H1 (cell line): ENCODE measurements at regions not wholly inside any gene's neighbourhood (a gene's known extent, or its start where the extent isn't known, plus 50 kb on each side); places are given as distances from the start of the nearest gene placed in this dataset.

Source experiments
- CTCF ChIA-PET: fragments of 300-600 bp; sonication (Branson Sonifier 250); formaldehyde crosslinking; loops from one replicate; lab custom pipeline; 2021; ENCODE audit not compliant: partially characterized antibody; lab: Charles Lee
- POLR2A ChIA-PET: fragments of 300-600 bp; sonication (Branson Sonifier 250); formaldehyde crosslinking; loops from one replicate; lab custom pipeline; 2021; ENCODE audit warnings: inconsistent platforms; ENCODE audit not compliant: partially characterized antibody; lab: Charles Lee
- DNase-seq, 2 experiments: peaks; one replicate each; pipeline versions ENCODE4 v3.0.0 to v3.0.0-alpha.2; 2010 to 2022; ENCODE audit warnings: low spot score in 2 of 2, low read depth in 1 of 2, mixed read lengths in 1 of 2
- FAIRE-seq: peaks from 2 replicates; lab custom pipeline; 2011; peaks lifted over from hg19 to GRCh38; lab: Jason Lieb, UNC
- H2AFZ ChIP-seq: 2 replicates; pipeline ENCODE4 v1.8.1; 2012; ENCODE audit warnings: low read length, inconsistent platforms
- H2AK5ac ChIP-seq: 2 replicates; pipeline ENCODE4 v1.6.1; 2013; ENCODE audit warnings: low read depth, low read length
- H2BK120ac ChIP-seq: replicated peaks from 2 replicates; pipeline ENCODE3; 2013; ENCODE audit warnings: low read depth, low read length, inconsistent platforms
- H2BK12ac ChIP-seq: 2 replicates; pipeline ENCODE4 v1.6.1; 2013; ENCODE audit warnings: low read depth, low read length
- H2BK15ac ChIP-seq: 2 replicates; pipeline ENCODE4 v1.6.1; 2013; ENCODE audit warnings: low read length
- H2BK20ac ChIP-seq: 2 replicates; pipeline ENCODE4 v1.6.1; 2013; ENCODE audit warnings: low read length
- H2BK5ac ChIP-seq: 2 replicates; pipeline ENCODE4 v1.6.1; 2013; ENCODE audit warnings: low read depth, low read length
- H3K14ac ChIP-seq: 2 replicates; pipeline ENCODE4 v1.6.1; 2013; ENCODE audit warnings: inconsistent platforms; ENCODE audit not compliant: insufficient read length
- H3K18ac ChIP-seq: 2 replicates; pipeline ENCODE4 v1.6.1; 2013; ENCODE audit warnings: low read length; ENCODE audit errors: extremely low read depth
- H3K23ac ChIP-seq: 2 replicates; pipeline ENCODE4 v1.6.1; 2013; ENCODE audit warnings: inconsistent platforms; ENCODE audit not compliant: insufficient read length
- H3K23me2 ChIP-seq: 2 replicates; pipeline ENCODE4 v1.6.1; 2013; ENCODE audit warnings: low read depth, low read length
- H3K27ac ChIP-seq: 2 replicates; pipeline ENCODE4 v1.6.1; 2011; ENCODE audit warnings: low read depth, low read length, inconsistent platforms
- H3K27me3 ChIP-seq, 4 experiments: replicated peaks in 1 of 4; 1 replicate in 1 of 4; 2 replicates in 3 of 4; pipeline versions ENCODE4 v1.6.1 to v1.8.1; 2011 to 2013; ENCODE audit warnings: low read length in 3 of 4, mild to moderate bottlenecking in 3 of 4, inconsistent platforms in 2 of 4, mixed read lengths in 2 of 4, moderate library complexity in 1 of 4; ENCODE audit not compliant: control insufficient read depth in 3 of 4, insufficient read depth in 3 of 4; ENCODE audit errors: extremely low read depth in 1 of 4
- H3K36me3 ChIP-seq, 4 experiments: 2 replicates each; pipeline versions ENCODE4 v1.6.1 to v1.8.1; 2011 to 2013; ENCODE audit warnings: mild to moderate bottlenecking in 4 of 4, low read length in 3 of 4, moderate library complexity in 2 of 4, control low read depth in 1 of 4, inconsistent platforms in 1 of 4; ENCODE audit not compliant: insufficient read depth in 4 of 4, control insufficient read depth in 2 of 4
- H3K4ac ChIP-seq: replicated peaks from 2 replicates; pipeline ENCODE3; 2013; ENCODE audit warnings: low read length, low read depth, mixed read lengths, inconsistent platforms; ENCODE audit not compliant: insufficient read length
- H3K4me1 ChIP-seq, 4 experiments: replicated peaks in 1 of 4; 1 replicate in 1 of 4; 2 replicates in 3 of 4; pipeline versions ENCODE4 v1.6.1 to v1.8.1; 2011 to 2013; ENCODE audit warnings: low read length in 3 of 4, inconsistent platforms in 2 of 4, mixed read lengths in 1 of 4; ENCODE audit not compliant: insufficient read depth in 4 of 4, control insufficient read depth in 3 of 4
- H3K4me2 ChIP-seq, 2 experiments: 2 replicates each; pipeline versions ENCODE4 v1.6.1 to v1.8.1; 2011 to 2013; ENCODE audit warnings: low read depth in 2 of 2, low read length in 2 of 2, control low read depth in 1 of 2, inconsistent platforms in 1 of 2, mild to moderate bottlenecking in 1 of 2; ENCODE audit not compliant: insufficient read depth in 1 of 2
- H3K4me3 ChIP-seq, 4 experiments: fragments of 200-600, 300-600 bp in 1 of 4; sonication (generic), shearing (Covaris generic), sonication (Bioruptor Twin) in 1 of 4; 2 replicates each; pipeline versions ENCODE4 v1.5.1 to v1.8.1; 2011 to 2016; ENCODE audit warnings: low read length in 4 of 4, low read depth in 3 of 4, control low read depth in 2 of 4, inconsistent platforms in 2 of 4, mild to moderate bottlenecking in 2 of 4, mixed read lengths in 1 of 4, moderate library complexity in 1 of 4; ENCODE audit not compliant: insufficient read depth in 2 of 4; ENCODE audit errors: extremely low read depth in 1 of 4
- H3K56ac ChIP-seq: replicated peaks from 2 replicates; pipeline ENCODE3; 2013; ENCODE audit warnings: low read depth, mild to moderate bottlenecking, mixed read lengths, low read length, inconsistent platforms; ENCODE audit not compliant: insufficient read length
- H3K79me1 ChIP-seq: 2 replicates; pipeline ENCODE4 v1.6.1; 2013; ENCODE audit warnings: low read depth, low read length, control low read depth
- H3K79me2 ChIP-seq, 2 experiments: 2 replicates each; pipeline versions ENCODE4 v1.6.1 to v1.8.1; 2012 to 2013; ENCODE audit warnings: low read length in 2 of 2, mild to moderate bottlenecking in 2 of 2, inconsistent platforms in 1 of 2; ENCODE audit not compliant: insufficient read depth in 2 of 2, control insufficient read depth in 1 of 2
- H3K9ac ChIP-seq, 4 experiments: replicated peaks in 1 of 4; 1 replicate in 1 of 4; 2 replicates in 3 of 4; pipeline versions ENCODE4 v1.6.1 to v1.8.1; 2011 to 2013; ENCODE audit warnings: low read depth in 3 of 4, low read length in 3 of 4, control low read depth in 2 of 4, mild to moderate bottlenecking in 2 of 4, moderate library complexity in 2 of 4, inconsistent platforms in 1 of 4; ENCODE audit errors: extremely low read depth in 1 of 4
- H3K9me3 ChIP-seq, 2 experiments: 2 replicates each; pipeline versions ENCODE4 v1.6.1 to v1.8.1; 2012 to 2013; ENCODE audit warnings: mild to moderate bottlenecking in 2 of 2, moderate library complexity in 2 of 2, control low read depth in 1 of 2, inconsistent platforms in 1 of 2, low read depth in 1 of 2, low read length in 1 of 2, mixed read lengths in 1 of 2; ENCODE audit not compliant: insufficient read depth in 2 of 2
- H4K20me1 ChIP-seq, 2 experiments: replicated peaks in 1 of 2; 2 replicates each; pipeline versions ENCODE3 to v1.8.1; 2011 to 2013; ENCODE audit warnings: inconsistent platforms in 2 of 2, low read length in 2 of 2, mild to moderate bottlenecking in 1 of 2; ENCODE audit not compliant: insufficient read depth in 2 of 2, control insufficient read depth in 1 of 2
- H4K5ac ChIP-seq: 2 replicates; pipeline ENCODE4 v1.6.1; 2013; ENCODE audit warnings: low read length, low read depth, mixed read lengths, inconsistent platforms; ENCODE audit not compliant: insufficient read length
- H4K8ac ChIP-seq: 2 replicates; pipeline ENCODE4 v1.8.0; 2013; ENCODE audit warnings: mild to moderate bottlenecking, moderate library complexity, low read length, inconsistent platforms; ENCODE audit not compliant: insufficient read depth; ENCODE audit errors: extremely low read depth
- H4K91ac ChIP-seq: replicated peaks from 2 replicates; pipeline ENCODE3; 2013; ENCODE audit warnings: low read length, mixed read lengths, inconsistent platforms; ENCODE audit not compliant: insufficient read length
- BACH1 ChIP-seq: IDR thresholded peaks from 2 replicates; pipeline ENCODE4 v1.6.1; 2012; ENCODE audit warnings: low read length, improper control_type of control experiment
- BRCA1 ChIP-seq: IDR thresholded peaks from 2 replicates; pipeline ENCODE4 v1.6.1; 2012; ENCODE audit warnings: low read depth, low read length, improper control_type of control experiment
- CHD2 ChIP-seq: IDR thresholded peaks from 2 replicates; pipeline ENCODE4 v1.6.1; 2012; ENCODE audit warnings: low read length, improper control_type of control experiment
- CTBP2 ChIP-seq: IDR thresholded peaks from 2 replicates; pipeline ENCODE4 v1.7.0; 2011; ENCODE audit warnings: borderline replicate concordance, mild to moderate bottlenecking, moderate library complexity, mixed read lengths, low read length; ENCODE audit not compliant: insufficient read depth, insufficient read length
- EGR1 ChIP-seq: IDR thresholded peaks from 2 replicates; pipeline ENCODE4 v1.6.1; 2011; ENCODE audit warnings: low read depth, low read length, borderline replicate concordance
- MAX ChIP-seq: IDR thresholded peaks from 2 replicates; pipeline ENCODE4 v1.6.1; 2012; ENCODE audit warnings: inconsistent platforms
- NANOG ChIP-seq: IDR thresholded peaks from 2 replicates; pipeline ENCODE4 v1.6.1; 2011; ENCODE audit warnings: low read length, low read depth, mild to moderate bottlenecking, inconsistent platforms; ENCODE audit not compliant: insufficient read depth, poor library complexity, severe bottlenecking
- POU5F1 ChIP-seq: IDR thresholded peaks from 2 replicates; pipeline ENCODE4 v1.6.1; 2011; ENCODE audit warnings: low read depth, mild to moderate bottlenecking, low read length, moderate library complexity
- SIRT6 ChIP-seq: IDR thresholded peaks from one replicate; pipeline ENCODE4 v1.7.1; 2012; ENCODE audit warnings: low read length, inconsistent platforms
- TBP ChIP-seq: IDR thresholded peaks from 2 replicates; pipeline ENCODE4 v1.6.1; 2011; ENCODE audit warnings: low read depth, low read length, improper control_type of control experiment
- TEAD4 ChIP-seq: IDR thresholded peaks from 2 replicates; pipeline ENCODE4 v1.6.1; 2012; ENCODE audit warnings: low read depth, low read length, inconsistent platforms, mixed read lengths
- WGBS, 2 experiments: shearing (Covaris generic) in 1 of 2; methylation state at CpG; one replicate each; pipeline versions ENCODE4 v1.1.6 to v1.1.7; 2013 to 2015; ENCODE audit warnings: low lambda C conversion rate in 2 of 2, mixed read lengths in 2 of 2, inconsistent platforms in 1 of 2, low coverage in 1 of 2, missing lambda C conversion rate in 1 of 2; ENCODE audit not compliant: insufficient replicate concordance in 2 of 2, insufficient coverage in 1 of 2, insufficient read length in 1 of 2; ENCODE audit errors: extremely low coverage in 1 of 2, missing lambda C conversion rate in 1 of 2; 5-methylcytosine and 5-hydroxymethylcytosine counted together

DNA sequence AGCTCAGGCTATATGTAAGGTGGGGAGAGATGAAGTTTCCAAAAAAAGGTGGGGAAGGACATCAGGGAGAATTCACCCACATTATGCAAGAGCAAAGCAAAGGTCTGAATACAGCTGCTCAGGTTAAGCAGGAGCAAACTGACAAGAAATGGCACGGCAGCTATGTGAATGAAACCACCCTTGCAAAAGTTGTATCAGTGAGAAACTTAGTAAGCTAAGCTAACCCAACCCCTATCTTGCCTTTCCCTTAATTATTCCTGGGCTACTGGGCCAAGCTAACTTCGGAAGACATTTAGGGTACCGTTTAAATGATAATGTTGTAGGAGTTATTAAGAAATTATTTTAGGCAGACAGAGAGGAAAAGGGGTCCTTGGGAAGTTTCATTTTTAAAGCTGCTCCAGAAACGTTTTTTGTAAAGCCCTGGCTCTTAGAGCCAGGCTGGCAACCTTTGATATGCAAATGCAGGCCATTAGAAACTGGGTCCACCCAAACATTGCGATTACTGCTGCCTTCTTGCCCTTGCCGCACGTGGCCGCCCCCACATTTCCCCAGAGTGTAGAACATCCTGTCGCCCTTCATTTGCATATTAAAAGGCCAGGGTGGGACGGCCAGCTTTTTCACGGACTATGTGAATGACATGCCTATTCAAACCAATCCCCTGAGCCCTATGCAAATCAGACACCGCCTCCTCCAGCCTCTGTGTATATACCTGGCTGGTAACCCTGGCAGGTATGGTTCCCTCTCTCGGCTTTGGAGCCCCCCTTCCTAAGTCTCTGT is 60.5 kb upstream of the SAMD5 start:
- Histone ChIP-seq H3K23me2 (no peaks in the 10 kb centered on the region), H3K27ac (no peak overlapping the region), H3K9me3 (no peaks in the 10 kb centered on the region), H4K91ac (no peak overlapping the region), H2BK12ac (peak overlapping the region; percentile 75; the same call in 1 of the 2 replicates), H3K4me3 (peak overlapping the region in 3 of 4 experiments; percentile 8 to 37 (median 15); a peak in 3 of 8 replicates), H3K56ac (no peak overlapping the region), H2AFZ (peak overlapping the region; percentile 72; the same call in 1 of the 2 replicates), H3K79me1 (no peaks in the 10 kb centered on the region), H3K14ac (no peak overlapping the region), H2AK5ac (no peak overlapping the region), H2BK15ac (no peak overlapping the region), H3K4me2 (peak overlapping the region; percentile 49 to 58), H3K9ac (no peak overlapping the region; a peak in 1 of 7 replicates), H2BK5ac (peak overlapping the region; percentile 72; the same call in 1 of the 2 replicates), H3K27me3 (peaks cover 0 to 13% (median 4%) of the 10 kb centered on the region in 4 experiments; a peak in 4 of 7 replicates), H3K79me2 (no peaks in the 10 kb centered on the region), H3K36me3 (no peaks in the 10 kb centered on the region), H3K4me1 (peaks cover 8 to 16% (median 12%) of the 10 kb centered on the region in 4 experiments), H4K5ac (no peak overlapping the region), H3K23ac (no peak overlapping the region), H4K20me1 (no peaks in the 10 kb centered on the region), H3K18ac (0 out of 2 replicates have a peak overlapping the region, but pooled peaks have one; percentile 55), H2BK20ac (no peak overlapping the region), H2BK120ac (no peak overlapping the region), H4K8ac (no peak overlapping the region), H3K4ac (no peak overlapping the region)
- 10% methylated on average over 13 of the region's 13 CpGs; no CpG with 5 or more reads in 1 of the 2 experiments for WGBS, 2 experiments
- FAIRE-seq (peak; percentile 91), DNase-seq (peak; percentile 74 to 94)
- ChIA-PET POLR2A (interaction anchor here (1.1 to 1.2 kb wide), 2 partner anchors 9 to 56 kb away, joined by 5 to 9 read pairs; no protein-coding TSS in a partner anchor), CTCF (interaction anchor here (0.7 to 2.1 kb wide), 6 partner anchors 9 to 102 kb away, joined by 3 to 9 read pairs (median 3); no protein-coding TSS in a partner anchor)
- TF ChIP-seq NANOG (peak; percentile 83), POU5F1 (peak; percentile 92), TEAD4 (no peak; the same call in 1 of the 2 replicates), CHD2 (no peak), CTBP2 (no peak), SIRT6 (no peak), MAX (peak; percentile 96), BRCA1 (no peak), TBP (0 out of 2 replicates have a peak, but pooled peaks have one; percentile 22), BACH1 (peak; percentile 21; the same call in 1 of the 2 replicates), EGR1 (peak; percentile 92)
